IMR-90 (cell line): ENCODE measurements at regions not wholly inside any gene's neighbourhood (a gene's known extent, or its start where the extent isn't known, plus 50 kb on each side); places are given as distances from the start of the nearest gene placed in this dataset.
"Not testable (repeated sequence)": the region's sequence is repeated elsewhere in the genome, so short reads cannot be mapped to it uniquely, and the experiment has no call there.

Experiments
- ATAC-seq: fragments of 200-7000 bp; cut with Tn5 transposase; 2 replicates; pipeline ENCODE4 v1.9.1; 2020; ENCODE audit warnings: low read depth, mild to moderate bottlenecking, moderate library complexity
- BruUV-seq: library from RNA; stranded (reverse); fragments of 400-500 nt; replicated peaks from 2 replicates; lab custom pipeline; 2021; lab: Mats Ljungman, UMichigan
- CTCF ChIA-PET: fragments of 300-600 bp; formaldehyde crosslinking; extraction: SDS; loops from one replicate; lab custom pipeline; 2021; ENCODE audit warnings: antibody characterized with exemption; lab: Yijun Ruan, JAX
- POLR2A ChIA-PET: fragments of 300-600 bp; sonication (Branson Sonifier 250); formaldehyde crosslinking; loops from one replicate; lab custom pipeline; 2022; ENCODE audit warnings: antibody characterized with exemption; ENCODE audit not compliant: unreplicated experiment; lab: Charles Lee
- DNase-seq: peaks from one replicate; pipeline ENCODE4 v3.0.0; 2013
- H2AFZ ChIP-seq: replicated peaks from 2 replicates; pipeline ENCODE3; 2013; ENCODE audit warnings: low read length, mild to moderate bottlenecking; ENCODE audit not compliant: poor library complexity
- H2AK5ac ChIP-seq: 2 replicates; pipeline ENCODE4 v1.6.1; 2013; ENCODE audit warnings: low read depth, low read length, inconsistent platforms
- H2AK9ac ChIP-seq: replicated peaks from 2 replicates; pipeline ENCODE3; 2013; ENCODE audit warnings: mild to moderate bottlenecking, low read depth, low read length, moderate library complexity; ENCODE audit not compliant: poor library complexity
- H2BK120ac ChIP-seq: 2 replicates; pipeline ENCODE4 v1.6.1; 2013; ENCODE audit warnings: low read depth, low read length, inconsistent platforms
- H2BK15ac ChIP-seq: 3 replicates; pipeline ENCODE4 v1.6.1; 2013; ENCODE audit warnings: low read depth, low read length, inconsistent platforms
- H2BK20ac ChIP-seq: 2 replicates; pipeline ENCODE4 v1.6.1; 2013; ENCODE audit warnings: low read depth, mild to moderate bottlenecking, inconsistent platforms, low read length, moderate library complexity
- H2BK5ac ChIP-seq: 2 replicates; pipeline ENCODE4 v1.6.1; 2013; ENCODE audit warnings: mild to moderate bottlenecking, low read depth, low read length, inconsistent platforms; ENCODE audit not compliant: poor library complexity, severe bottlenecking
- H3K14ac ChIP-seq: replicated peaks from 2 replicates; pipeline ENCODE4 v1.6.1; 2013; ENCODE audit warnings: low read depth, low read length, inconsistent platforms
- H3K18ac ChIP-seq: 2 replicates; pipeline ENCODE4 v1.6.1; 2013; ENCODE audit warnings: low read depth, low read length, control low read depth
- H3K23ac ChIP-seq: 2 replicates; pipeline ENCODE4 v1.6.1; 2013; ENCODE audit warnings: low read depth, low read length, inconsistent platforms
- H3K27ac ChIP-seq: 2 replicates; pipeline ENCODE4 v1.5.1; 2013; ENCODE audit warnings: mild to moderate bottlenecking, control low read depth, low read length; ENCODE audit not compliant: insufficient read depth
- H3K27me3 ChIP-seq: 2 replicates; pipeline ENCODE4 v1.6.1; 2013; ENCODE audit warnings: low read length; ENCODE audit not compliant: control insufficient read depth, insufficient read depth
- H3K36me3 ChIP-seq: 2 replicates; pipeline ENCODE4 v1.6.1; 2013; ENCODE audit warnings: low read length, mixed read lengths; ENCODE audit not compliant: control insufficient read depth, insufficient read depth
- H3K4ac ChIP-seq: 2 replicates; pipeline ENCODE4 v1.6.1; 2013; ENCODE audit warnings: low read depth, low read length, inconsistent platforms
- H3K4me1 ChIP-seq: 2 replicates; pipeline ENCODE4 v1.6.1; 2013; ENCODE audit warnings: low read length, mixed read lengths; ENCODE audit not compliant: control insufficient read depth, insufficient read depth
- H3K4me2 ChIP-seq: 2 replicates; pipeline ENCODE4 v1.6.1; 2013; ENCODE audit warnings: low read depth, mild to moderate bottlenecking, control low read depth, low read length, moderate library complexity
- H3K4me3 ChIP-seq: 2 replicates; pipeline ENCODE4 v1.5.1; 2013; ENCODE audit warnings: low read depth, mild to moderate bottlenecking, control low read depth, low read length, moderate library complexity; ENCODE audit not compliant: insufficient read depth
- H3K56ac ChIP-seq: 2 replicates; pipeline ENCODE4 v1.6.1; 2013; ENCODE audit warnings: low read length, inconsistent platforms; ENCODE audit not compliant: insufficient read depth; ENCODE audit errors: extremely low read depth
- H3K79me1 ChIP-seq, 2 experiments: 2 replicates each; pipeline ENCODE4 v1.6.1; 2013; ENCODE audit warnings: low read length in 2 of 2, inconsistent platforms in 1 of 2, low read depth in 1 of 2
- H3K9ac ChIP-seq: 2 replicates; pipeline ENCODE4 v1.6.1; 2013; ENCODE audit warnings: low read depth, low read length, control low read depth
- H3K9me1 ChIP-seq: 2 replicates; pipeline ENCODE4 v1.6.1; 2013; ENCODE audit warnings: low read length, inconsistent platforms; ENCODE audit not compliant: insufficient read depth
- H3K9me3 ChIP-seq: 2 replicates; pipeline ENCODE4 v1.6.1; 2013; ENCODE audit warnings: low read length; ENCODE audit not compliant: control insufficient read depth, insufficient read depth
- H4K20me1 ChIP-seq: 2 replicates; pipeline ENCODE4 v1.6.1; 2013; ENCODE audit warnings: low read length, inconsistent platforms; ENCODE audit not compliant: insufficient read depth
- H4K5ac ChIP-seq: 2 replicates; pipeline ENCODE4 v1.6.1; 2013; ENCODE audit warnings: mild to moderate bottlenecking, low read depth, low read length, control low read depth
- H4K8ac ChIP-seq, 2 experiments: 2 replicates each; pipeline ENCODE4 v1.6.1; 2013; ENCODE audit warnings: low read depth in 2 of 2, low read length in 2 of 2, control low read depth in 1 of 2, inconsistent platforms in 1 of 2
- H4K91ac ChIP-seq: 2 replicates; pipeline ENCODE4 v1.6.1; 2013; ENCODE audit warnings: low read depth, low read length, inconsistent platforms; ENCODE audit not compliant: insufficient read depth
- WGBS, 2 experiments: methylation state at CpG; one replicate each; pipeline versions ENCODE4 v1.1.5 to v1.1.7; 2013; ENCODE audit warnings: missing lambda C conversion rate in 2 of 2; ENCODE audit not compliant: insufficient read length in 1 of 2; ENCODE audit errors: extremely low coverage in 2 of 2; 5-methylcytosine and 5-hydroxymethylcytosine counted together
- dilution Hi-C: fragments of 300-500 bp; cut with HindIII; formaldehyde crosslinking; loops from one replicate; pipeline ENCODE4 v1.14.3; 2018; ENCODE audit warnings: low sequenced_read_pairs; ENCODE audit not compliant: unreplicated experiment
- in situ Hi-C: fragments of 300-500 bp; cut with MboI; formaldehyde crosslinking; loops from 3 replicates; pipeline ENCODE4 v1.14.3; 2019; ENCODE audit warnings: low sequenced_read_pairs, inconsistent platforms, mixed read lengths
- intact Hi-C: fragments of 100-400 bp; cut with micrococcal nuclease; formaldehyde crosslinking; loops from 2 replicates; pipeline ENCODE4 v1.10.0; 2022

- H3K4me3 ChIP-seq, H3K36me3 ChIP-seq, H3K56ac ChIP-seq, H3K4me2 ChIP-seq, H3K4ac ChIP-seq, H3K9ac ChIP-seq, H3K4me1 ChIP-seq, H3K18ac ChIP-seq, H4K5ac ChIP-seq, H3K27ac ChIP-seq, H3K79me1 ChIP-seq, H4K8ac ChIP-seq, intact Hi-C loops, H2BK120ac ChIP-seq, H2BK15ac ChIP-seq, CTCF ChIA-PET, DNase-seq, dilution Hi-C loops, in situ Hi-C loops, H3K14ac ChIP-seq, BruUV-seq, H4K20me1 ChIP-seq, POLR2A ChIA-PET, H3K23ac ChIP-seq, ATAC-seq, H2AK9ac ChIP-seq, H2BK20ac ChIP-seq, H2AFZ ChIP-seq, H2BK5ac ChIP-seq, H3K27me3 ChIP-seq, H4K91ac ChIP-seq, H2AK5ac ChIP-seq, H3K9me1 ChIP-seq, H3K9me3 ChIP-seq: not testable (repeated sequence)
- WGBS, 2 experiments, result no CpG with 5 or more reads among the region's 9 CpGs
Measured at GRCh38 chr2:14099101-14099500, 533.4 kb upstream of the LRATD1 start.
